Gastroesophageal sphincter (tissue), 3 donors: ENCODE measurements at regions not wholly inside any gene's neighbourhood (a gene's known extent, or its start where the extent isn't known, plus 50 kb on each side); places are given as distances from the start of the nearest gene placed in this dataset.

Experiments used
- EP300 ChIP-seq: sonication (generic); formaldehyde crosslinking; IDR thresholded peaks from one replicate; pipeline ENCODE4 v1.6.1; 2017; ENCODE audit warnings: antibody characterized with exemption, mild to moderate bottlenecking
- POLR2A ChIP-seq, 2 donors: fragments of 450-650 bp; IDR thresholded peaks; one replicate each; pipeline ENCODE4 v1.6.1; 2017; ENCODE audit warnings: antibody characterized with exemption in 2 of 2, mild to moderate bottlenecking in 2 of 2, moderate library complexity in 1 of 2
- TF ChIP-seq, protein P1 (sequence below), 4 experiments: fragments of 200-600 bp in 2 of 4; fragments of 450-650 bp in 2 of 4; sonication (generic) in 1 of 4; IDR thresholded peaks; one replicate each; pipeline ENCODE4 v1.5.1; 2017 to 2019; ENCODE audit warnings: antibody characterized with exemption in 4 of 4, mild to moderate bottlenecking in 2 of 4, moderate library complexity in 2 of 4

DNA sequence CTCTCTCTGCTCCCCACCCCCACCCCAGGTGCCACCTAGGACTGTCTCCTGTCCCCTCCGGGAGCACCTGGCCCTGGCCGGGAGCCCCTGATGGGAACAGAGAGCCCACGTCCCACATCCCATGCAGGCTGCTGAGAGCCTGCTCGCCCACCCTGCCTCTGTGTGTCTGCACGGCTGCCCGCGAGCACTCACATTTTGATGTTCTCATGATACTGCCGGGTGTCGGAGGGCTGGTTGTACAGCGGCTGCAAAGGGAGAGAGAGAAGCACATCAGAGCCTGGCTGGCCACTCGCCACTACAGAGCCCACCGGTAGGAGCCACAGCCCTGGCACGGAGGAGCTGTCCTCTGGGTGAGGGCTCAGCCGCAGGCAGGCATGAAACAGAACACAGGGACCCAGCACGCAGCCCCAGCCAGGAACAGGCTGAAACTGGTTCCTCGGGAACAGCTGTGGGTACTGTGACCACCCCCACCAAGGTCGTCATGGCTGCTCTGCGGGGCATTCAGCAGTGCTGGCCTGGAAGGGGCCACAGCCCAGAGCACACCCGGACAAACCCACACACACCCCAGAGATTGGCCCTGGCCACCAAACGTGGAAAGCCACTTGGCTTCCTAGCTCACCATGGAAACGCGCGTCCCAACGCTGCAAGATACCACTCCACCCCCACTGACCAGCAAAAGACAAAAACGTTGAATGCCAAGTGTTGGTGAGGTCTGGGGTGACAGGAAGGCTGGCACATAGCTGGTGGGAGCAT, 117.6 kb downstream of the NCOR2 start:
- no peak for TF ChIP-seq EP300
- no peak for TF ChIP-seq POLR2A (IDR thresholded peaks at IDR 0.05)
- TF ChIP-seq, protein P1, sequence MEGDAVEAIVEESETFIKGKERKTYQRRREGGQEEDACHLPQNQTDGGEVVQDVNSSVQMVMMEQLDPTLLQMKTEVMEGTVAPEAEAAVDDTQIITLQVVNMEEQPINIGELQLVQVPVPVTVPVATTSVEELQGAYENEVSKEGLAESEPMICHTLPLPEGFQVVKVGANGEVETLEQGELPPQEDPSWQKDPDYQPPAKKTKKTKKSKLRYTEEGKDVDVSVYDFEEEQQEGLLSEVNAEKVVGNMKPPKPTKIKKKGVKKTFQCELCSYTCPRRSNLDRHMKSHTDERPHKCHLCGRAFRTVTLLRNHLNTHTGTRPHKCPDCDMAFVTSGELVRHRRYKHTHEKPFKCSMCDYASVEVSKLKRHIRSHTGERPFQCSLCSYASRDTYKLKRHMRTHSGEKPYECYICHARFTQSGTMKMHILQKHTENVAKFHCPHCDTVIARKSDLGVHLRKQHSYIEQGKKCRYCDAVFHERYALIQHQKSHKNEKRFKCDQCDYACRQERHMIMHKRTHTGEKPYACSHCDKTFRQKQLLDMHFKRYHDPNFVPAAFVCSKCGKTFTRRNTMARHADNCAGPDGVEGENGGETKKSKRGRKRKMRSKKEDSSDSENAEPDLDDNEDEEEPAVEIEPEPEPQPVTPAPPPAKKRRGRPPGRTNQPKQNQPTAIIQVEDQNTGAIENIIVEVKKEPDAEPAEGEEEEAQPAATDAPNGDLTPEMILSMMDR (IDR thresholded peaks at IDR 0.05) = no peak
